Stimulated activated naive CD8-positive, alpha-beta T cell treated with anti-CD3 and anti-CD28 coated beads, Interleukin-15, Interleukin-2, amounts not matched to agents 100 ng/mL and 50 ng/mL, for 24 hours (primary cell): ENCODE measurements at regions not wholly inside any gene's neighbourhood (a gene's known extent, or its start where the extent isn't known, plus 50 kb on each side); places are given as distances from the start of the nearest gene placed in this dataset.
"Not testable (repeated sequence)": the region's sequence is repeated elsewhere in the genome, so short reads cannot be mapped to it uniquely, and the experiment has no call there.

Experiments
- H3K27ac Mint-ChIP-seq: one replicate; pipeline ENCODE4 v1.8.0; 2021; ENCODE audit warnings: mild to moderate bottlenecking, mixed read lengths
- H3K27me3 Mint-ChIP-seq: one replicate; pipeline ENCODE4 v1.8.0; 2021; ENCODE audit warnings: mixed read lengths
- H3K36me3 Mint-ChIP-seq: one replicate; pipeline ENCODE4 v1.8.0; 2021; ENCODE audit warnings: low read depth, mixed read lengths
- H3K4me1 Mint-ChIP-seq: one replicate; pipeline ENCODE4 v1.8.0; 2021; ENCODE audit warnings: low read depth, mixed read lengths
- H3K4me3 Mint-ChIP-seq: one replicate; pipeline ENCODE4 v1.8.0; 2021; ENCODE audit warnings: mild to moderate bottlenecking, mixed read lengths
- H3K9me3 Mint-ChIP-seq: one replicate; pipeline ENCODE4 v1.8.0; 2021; ENCODE audit warnings: mixed read lengths

GRCh38 chr4:33086331-33086925 lies 2366.3 kb downstream of the PCDH7 start:
- Mint-ChIP-seq H3K9me3 (peaks cover 4% of the 10 kb centered on the region), H3K4me1 (no peaks in the 10 kb centered on the region), H3K27me3 (no peaks in the 10 kb centered on the region), H3K36me3 (no peaks in the 10 kb centered on the region), H3K27ac (no peak overlapping the region), H3K4me3 (no peak overlapping the region)

DNA sequence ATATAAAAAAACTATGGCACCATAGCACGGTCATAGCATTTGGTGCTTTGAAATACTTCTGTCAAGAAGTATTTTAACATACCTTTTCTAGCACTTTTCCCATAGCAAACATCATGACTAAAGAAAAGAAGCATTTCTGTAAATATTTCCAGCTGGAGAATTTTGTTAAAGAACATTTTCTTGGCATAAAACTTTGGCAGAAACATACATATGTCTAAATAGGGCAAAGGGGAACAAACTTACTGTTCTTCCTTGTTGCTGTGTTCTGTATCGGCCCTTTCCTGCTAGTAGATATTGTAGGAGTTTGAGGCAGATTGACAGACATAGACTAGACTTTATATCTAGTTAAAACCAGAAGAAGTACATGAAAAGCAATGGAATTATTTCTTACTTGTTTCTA lies 2368.5 kb downstream of the PCDH7 start:
- Mint-ChIP-seq H3K27me3 (no peaks in the 10 kb centered on the region), H3K27ac (no peak overlapping the region), H3K36me3 (no peaks in the 10 kb centered on the region), H3K4me1 (no peaks in the 10 kb centered on the region), H3K9me3 (peaks cover 7% of the 10 kb centered on the region), H3K4me3 (no peak overlapping the region)

- no peaks in the 10 kb centered on the region for H3K4me1 Mint-ChIP-seq
- H3K4me3 Mint-ChIP-seq: no peak overlapping the region
- no peaks in the 10 kb centered on the region for H3K27me3 Mint-ChIP-seq
These were observed 2370.7 kb downstream of the PCDH7 start for GRCh38 chr4:33090910-33091309.

GRCh38 chr4:33091961-33092360 lies 2371.8 kb downstream of the PCDH7 start:
- Mint-ChIP-seq H3K9me3 (peaks cover 10% of the 10 kb centered on the region), H3K27me3 (no peaks in the 10 kb centered on the region), H3K36me3 (no peaks in the 10 kb centered on the region), H3K4me3 (no peak overlapping the region), H3K4me1 (no peaks in the 10 kb centered on the region), H3K27ac (no peak overlapping the region)

More at GRCh38 chr4:33090910-33091309, 2370.7 kb downstream of the PCDH7 start:
- Mint-ChIP-seq H3K27ac (no peak overlapping the region), H3K9me3 (peaks cover 10% of the 10 kb centered on the region), H3K36me3 (no peaks in the 10 kb centered on the region)

DNA sequence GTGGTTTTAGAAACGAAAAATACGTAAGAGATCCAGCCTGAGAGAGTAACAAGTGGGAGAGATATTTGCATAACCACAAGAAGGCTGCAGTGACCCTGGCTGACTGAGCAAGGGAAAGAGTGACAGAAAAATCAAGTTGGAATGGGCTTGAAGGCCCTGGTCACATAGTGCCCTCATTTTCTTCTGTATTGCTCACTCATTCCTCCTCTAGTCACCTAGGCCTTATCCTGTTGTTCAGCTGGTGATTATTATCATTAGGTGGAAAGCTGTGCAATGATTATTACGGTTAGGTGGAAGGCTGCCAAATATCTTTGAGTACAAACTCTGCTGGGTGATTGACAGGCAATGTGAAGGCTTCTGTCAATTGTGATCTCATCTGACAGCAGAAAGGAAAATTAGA lies 2384.1 kb downstream of the PCDH7 start:
- H3K9me3 Mint-ChIP-seq: peaks cover 12% of the 10 kb centered on the region
- H3K4me1 Mint-ChIP-seq: no peaks in the 10 kb centered on the region
- H3K27me3 Mint-ChIP-seq: no peaks in the 10 kb centered on the region
- H3K36me3 Mint-ChIP-seq: no peaks in the 10 kb centered on the region
- no peak overlapping the region for H3K4me3 Mint-ChIP-seq
- no peak overlapping the region for H3K27ac Mint-ChIP-seq

GRCh38 chr4:33107814-33108213 lies 2387.6 kb downstream of the PCDH7 start:
- Mint-ChIP-seq H3K9me3 (peaks cover 4% of the 10 kb centered on the region), H3K27ac (no peak overlapping the region), H3K27me3 (no peaks in the 10 kb centered on the region), H3K36me3 (no peaks in the 10 kb centered on the region), H3K4me3 (no peak overlapping the region), H3K4me1 (no peaks in the 10 kb centered on the region)

- no peaks in the 10 kb centered on the region for H3K4me1 Mint-ChIP-seq
These were observed 2390.9 kb downstream of the PCDH7 start for GRCh38 chr4:33111117-33111516.

GRCh38 chr4:33116871-33117270 lies 2396.7 kb downstream of the PCDH7 start:
- Mint-ChIP-seq H3K27ac (no peak overlapping the region), H3K9me3 (peaks cover 16% of the 10 kb centered on the region), H3K27me3 (no peaks in the 10 kb centered on the region), H3K4me3 (no peak overlapping the region), H3K4me1 (no peaks in the 10 kb centered on the region), H3K36me3 (no peaks in the 10 kb centered on the region)

More at GRCh38 chr4:33111117-33111516, 2390.9 kb downstream of the PCDH7 start:
- no peak overlapping the region for H3K27ac Mint-ChIP-seq
- no peaks in the 10 kb centered on the region for H3K36me3 Mint-ChIP-seq
- no peak overlapping the region for H3K4me3 Mint-ChIP-seq
- H3K27me3 Mint-ChIP-seq: no peaks in the 10 kb centered on the region
- H3K9me3 Mint-ChIP-seq: peaks cover 3% of the 10 kb centered on the region

DNA sequence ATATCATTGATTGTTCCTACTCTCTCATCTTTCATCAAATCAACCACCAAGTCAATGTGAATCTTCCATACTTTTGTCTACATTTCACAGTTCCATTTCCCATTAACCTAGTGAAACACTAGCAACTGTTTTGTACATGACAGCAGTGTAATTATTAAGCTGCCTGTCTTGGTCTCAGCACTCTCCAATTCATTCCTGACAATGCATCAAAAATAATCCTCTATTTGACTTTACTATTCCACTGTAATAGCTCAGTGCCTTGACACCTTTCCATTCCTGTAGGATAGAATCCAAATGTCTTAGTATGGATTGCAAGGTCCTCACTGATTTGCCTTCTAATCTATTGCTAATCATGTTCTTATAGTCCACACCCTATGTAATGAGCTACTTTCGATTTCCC lies 2405.8 kb downstream of the PCDH7 start:
- no peak overlapping the region for H3K4me3 Mint-ChIP-seq
- H3K27me3 Mint-ChIP-seq: no peaks in the 10 kb centered on the region

GRCh38 chr4:33130662-33131061 lies 2410.5 kb downstream of the PCDH7 start:
- H3K4me1 Mint-ChIP-seq, H3K4me3 Mint-ChIP-seq, H3K27me3 Mint-ChIP-seq, H3K27ac Mint-ChIP-seq, H3K36me3 Mint-ChIP-seq, H3K9me3 Mint-ChIP-seq: not testable (repeated sequence)

More for the DNA sequence above, 2405.8 kb downstream of the PCDH7 start:
- H3K36me3 Mint-ChIP-seq: no peaks in the 10 kb centered on the region
- H3K4me1 Mint-ChIP-seq: no peaks in the 10 kb centered on the region
- H3K27ac Mint-ChIP-seq: no peak overlapping the region
- H3K9me3 Mint-ChIP-seq: peaks cover 10% of the 10 kb centered on the region

- Mint-ChIP-seq H3K9me3 (peaks cover 3% of the 10 kb centered on the region), H3K27ac (no peak overlapping the region), H3K36me3 (no peaks in the 10 kb centered on the region), H3K4me1 (no peaks in the 10 kb centered on the region), H3K4me3 (no peak overlapping the region), H3K27me3 (no peaks in the 10 kb centered on the region)
These were observed 2413.6 kb downstream of the PCDH7 start for GRCh38 chr4:33133723-33134122.

DNA sequence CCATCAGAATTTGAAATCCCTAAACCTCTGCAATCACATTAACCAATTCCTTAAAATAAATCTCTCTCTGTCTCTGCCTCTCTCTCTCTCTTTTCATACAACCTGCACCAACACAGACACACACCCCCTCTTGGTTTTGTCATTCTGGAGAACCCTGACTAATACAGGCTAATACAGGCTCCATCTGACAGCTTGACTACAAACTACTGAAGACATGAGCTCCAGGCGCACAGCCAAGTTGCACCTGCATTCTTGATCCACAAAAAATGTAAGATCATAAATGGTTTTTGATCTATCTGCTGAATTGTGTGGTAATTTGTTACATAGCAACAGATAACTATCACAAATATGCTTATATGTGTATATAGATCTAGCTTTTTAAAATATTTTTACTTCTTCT lies 2414.2 kb downstream of the PCDH7 start:
- H3K9me3 Mint-ChIP-seq: peaks cover 3% of the 10 kb centered on the region
- no peak overlapping the region for H3K4me3 Mint-ChIP-seq
- no peaks in the 10 kb centered on the region for H3K27me3 Mint-ChIP-seq
- H3K36me3 Mint-ChIP-seq: no peaks in the 10 kb centered on the region
- no peak overlapping the region for H3K27ac Mint-ChIP-seq
- H3K4me1 Mint-ChIP-seq: no peaks in the 10 kb centered on the region

- Mint-ChIP-seq H3K27me3 (no peaks in the 10 kb centered on the region), H3K36me3 (no peaks in the 10 kb centered on the region), H3K4me1 (no peaks in the 10 kb centered on the region), H3K27ac (no peak overlapping the region), H3K9me3 (peaks cover 15% of the 10 kb centered on the region), H3K4me3 (no peak overlapping the region)
These were observed 2429.7 kb downstream of the PCDH7 start for GRCh38 chr4:33149658-33150524.

DNA sequence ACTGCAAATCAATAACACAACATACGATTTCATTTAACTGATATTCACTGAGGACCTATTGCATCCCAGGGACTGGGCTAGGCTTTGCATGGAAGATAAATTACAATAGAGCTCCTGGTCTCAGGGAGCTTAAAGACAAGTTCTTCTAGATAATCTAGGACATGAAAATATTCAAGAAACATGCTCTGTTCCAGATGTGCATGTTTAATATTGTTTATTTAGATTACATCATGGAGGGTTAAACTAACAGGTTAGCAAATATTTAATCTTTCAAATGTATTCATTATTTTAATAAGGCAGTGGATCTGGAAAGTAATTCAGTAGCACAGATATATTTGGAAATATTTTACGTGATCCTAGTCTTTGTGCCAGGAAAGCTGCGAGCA lies 2430.3 kb downstream of the PCDH7 start:
- no peaks in the 10 kb centered on the region for H3K4me1 Mint-ChIP-seq
- no peak overlapping the region for H3K27ac Mint-ChIP-seq
- H3K36me3 Mint-ChIP-seq: no peaks in the 10 kb centered on the region
- H3K9me3 Mint-ChIP-seq: peaks cover 15% of the 10 kb centered on the region
- H3K4me3 Mint-ChIP-seq: no peak overlapping the region
- H3K27me3 Mint-ChIP-seq: no peaks in the 10 kb centered on the region

GRCh38 chr4:33160126-33160525 lies 2440.0 kb downstream of the PCDH7 start:
- Mint-ChIP-seq H3K4me1 (no peaks in the 10 kb centered on the region), H3K9me3 (peaks cover 14% of the 10 kb centered on the region), H3K27ac (no peak overlapping the region), H3K27me3 (no peaks in the 10 kb centered on the region), H3K36me3 (no peaks in the 10 kb centered on the region), H3K4me3 (no peak overlapping the region)
